GM18520 (cell line): ENCODE measurements at regions not wholly inside any gene's neighbourhood (a gene's known extent, or its start where the extent isn't known, plus 50 kb on each side); places are given as distances from the start of the nearest gene placed in this dataset.
"Not testable (repeated sequence)": the region's sequence is repeated elsewhere in the genome, so short reads cannot be mapped to it uniquely, and the experiment has no call there.

Source experiments
- ATAC-seq: cut with Tn5 transposase; IDR thresholded peaks from one replicate; pipeline ENCODE4 v1.9.1; 2021; ENCODE audit not compliant: unreplicated experiment

DNA sequence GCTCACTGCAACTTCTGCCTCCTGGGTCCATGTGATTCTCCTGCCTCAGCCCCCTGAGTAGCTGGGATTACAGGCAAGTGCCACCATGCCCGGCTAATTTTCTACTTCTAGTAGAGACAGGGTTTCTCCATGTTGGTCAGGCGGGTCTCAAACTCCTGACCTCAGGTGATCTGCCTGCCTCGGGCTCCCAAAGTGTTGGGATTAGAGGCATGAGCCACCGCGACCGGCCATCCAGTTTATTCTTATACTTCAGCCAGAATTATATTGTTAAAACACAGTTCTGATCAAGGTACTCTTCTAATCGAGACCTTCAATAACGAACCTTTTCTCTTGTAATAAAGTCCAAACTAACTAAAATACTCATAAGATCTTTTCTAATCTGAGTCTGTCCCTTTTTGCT is 119.6 kb upstream of the FAR2 start:
- not testable (repeated sequence) for ATAC-seq

DNA sequence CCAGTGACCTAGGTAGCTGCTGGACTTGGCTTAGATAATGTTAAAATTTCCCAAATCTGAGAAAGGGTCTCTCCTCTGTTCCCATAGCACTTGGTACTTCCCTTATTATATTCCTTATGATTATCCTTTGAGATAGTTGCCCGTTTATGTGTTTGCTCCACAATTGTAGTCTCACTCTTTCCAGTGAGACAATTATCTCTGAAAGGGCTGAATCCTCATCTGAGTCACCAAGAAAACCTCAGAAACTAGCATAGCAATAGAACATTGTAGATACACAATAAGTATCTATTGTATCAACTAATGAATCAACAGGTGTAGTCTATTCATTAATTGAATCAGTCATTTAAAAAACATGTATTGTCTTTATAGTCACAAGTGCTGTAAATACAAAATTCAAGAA is 119.1 kb upstream of the FAR2 start:
- no peak for ATAC-seq

DNA sequence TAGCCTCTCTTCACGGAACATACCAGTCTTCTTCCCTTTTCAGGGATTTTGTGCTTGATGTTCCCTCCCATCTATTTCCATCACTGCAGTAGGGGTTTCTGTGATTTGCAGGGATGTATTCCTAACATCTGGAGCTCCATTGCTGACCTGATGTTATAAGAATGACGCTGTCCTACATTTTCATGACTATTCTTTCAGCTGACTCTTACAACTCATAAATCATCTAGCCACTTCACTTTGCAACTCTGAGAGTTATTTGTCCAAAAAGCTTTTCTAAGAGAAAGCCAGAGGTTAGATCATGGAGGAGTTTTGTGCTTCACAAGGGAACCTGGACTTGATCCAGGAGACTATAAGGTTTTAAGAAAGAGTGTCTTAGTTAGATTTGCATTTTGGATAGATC is 116.6 kb upstream of the FAR2 start:
- ATAC-seq: no peak

- ATAC-seq: no peak
These were observed 115.6 kb upstream of the FAR2 start for GRCh38 chr12:29033519-29033918.

DNA sequence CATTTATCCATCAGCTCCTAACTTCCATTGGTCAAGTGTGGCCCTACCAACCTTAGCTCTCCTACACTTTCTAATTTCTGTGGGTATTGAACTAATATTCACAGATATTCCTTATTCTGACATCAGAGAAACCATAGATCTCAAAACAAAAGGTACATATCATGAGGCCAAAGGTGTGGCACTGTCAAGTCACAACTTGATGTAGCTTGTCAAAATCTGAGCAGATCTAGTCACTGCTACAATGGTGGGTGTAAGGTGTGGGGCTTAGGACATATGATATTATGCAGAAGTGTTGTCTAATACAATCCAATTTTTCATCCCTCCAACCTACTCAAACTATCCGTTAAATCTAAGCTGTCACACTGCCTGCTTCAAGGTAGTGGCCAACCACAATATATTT is 114.0 kb upstream of the FAR2 start:
- ATAC-seq: no peak

DNA sequence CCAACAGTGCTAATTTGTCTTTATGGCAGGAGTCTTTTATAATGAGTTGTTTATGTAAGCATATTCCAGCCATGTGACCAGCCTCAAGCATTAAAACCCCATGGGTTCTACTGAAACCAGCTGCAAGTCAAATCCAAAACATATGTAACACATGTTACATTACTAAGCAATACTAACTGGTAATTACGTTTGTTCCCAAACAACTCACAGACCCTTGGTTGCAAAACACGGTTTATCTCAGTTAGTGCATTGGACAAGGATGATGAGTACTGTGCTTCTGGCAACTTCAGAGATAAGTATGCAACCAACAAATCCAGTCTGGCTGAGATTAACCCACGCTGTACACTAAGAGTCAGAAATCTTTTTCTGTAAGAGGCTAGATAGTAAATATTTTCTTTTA is 110.1 kb upstream of the FAR2 start:
- ATAC-seq: no peak

- no peak for ATAC-seq
These were observed 107.5 kb upstream of the FAR2 start for GRCh38 chr12:29041621-29042020.

GRCh38 chr12:29043069-29043468 is 106.0 kb upstream of the FAR2 start:
- no peak for ATAC-seq

DNA sequence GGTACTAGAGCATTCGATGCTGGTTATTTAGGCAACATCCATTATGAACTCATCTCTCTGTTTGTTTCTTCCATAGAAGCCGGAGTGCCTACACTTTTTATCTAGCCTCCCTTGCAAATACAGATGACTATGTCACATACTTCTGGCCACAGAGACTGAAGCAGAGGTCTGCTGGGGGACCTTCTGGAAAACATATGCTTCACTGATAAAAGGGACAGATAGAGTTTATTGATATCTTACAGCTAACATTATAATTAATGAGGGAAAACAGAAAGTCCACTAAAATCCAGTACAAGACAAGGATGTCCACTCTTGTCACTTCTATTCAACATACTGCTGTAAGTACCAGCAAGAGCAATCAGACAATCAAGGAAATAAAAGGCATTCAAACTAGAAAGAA is 104.3 kb upstream of the FAR2 start:
- no peak for ATAC-seq

GRCh38 chr12:29048787-29049186 is 100.3 kb upstream of the FAR2 start:
- ATAC-seq: no peak

DNA sequence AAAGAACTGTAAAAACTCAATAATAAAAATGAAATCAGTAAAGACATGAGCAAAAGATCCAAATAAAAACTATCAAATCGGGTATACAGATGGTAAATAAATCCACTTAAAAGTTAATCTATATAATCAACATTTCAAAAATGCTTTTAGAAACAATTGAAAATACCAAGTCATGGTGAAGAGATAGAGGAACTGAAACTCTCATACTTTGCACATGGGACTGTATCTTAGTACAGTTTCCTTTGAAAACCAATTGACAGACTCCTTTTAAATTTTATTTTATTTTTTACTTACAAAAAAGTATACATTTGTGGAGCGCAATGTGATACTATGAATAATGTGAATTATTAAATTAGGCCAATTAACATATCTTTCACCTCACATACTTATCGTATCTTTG is 98.6 kb upstream of the FAR2 start:
- no peak for ATAC-seq

GRCh38 chr12:29051221-29051620 is 97.9 kb upstream of the FAR2 start:
- no peak for ATAC-seq

DNA sequence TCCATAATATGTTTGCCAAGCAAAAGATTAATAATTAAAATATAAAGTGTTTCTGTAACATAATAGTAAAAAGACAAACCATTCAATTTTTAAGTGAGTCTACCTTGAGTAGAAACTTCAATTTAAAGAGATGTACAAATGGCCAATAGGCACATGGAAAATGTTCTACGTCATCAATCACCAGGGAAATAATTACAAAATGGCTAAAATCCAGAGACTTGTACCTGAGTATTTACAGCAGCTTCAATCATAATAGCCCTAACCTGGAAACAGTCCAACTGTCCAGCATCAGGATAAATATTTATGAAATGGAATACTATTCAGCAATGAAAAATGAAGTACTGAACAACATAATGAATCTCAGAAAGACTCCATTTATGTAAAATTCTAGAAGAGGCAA is 95.5 kb upstream of the FAR2 start:
- no peak for ATAC-seq

- ATAC-seq: no peak
These were observed 94.0 kb upstream of the FAR2 start for GRCh38 chr12:29054858-29055663.

- peak; percentile 67 for ATAC-seq
These were observed 83.0 kb upstream of the FAR2 start for GRCh38 chr12:29066011-29066588.

DNA sequence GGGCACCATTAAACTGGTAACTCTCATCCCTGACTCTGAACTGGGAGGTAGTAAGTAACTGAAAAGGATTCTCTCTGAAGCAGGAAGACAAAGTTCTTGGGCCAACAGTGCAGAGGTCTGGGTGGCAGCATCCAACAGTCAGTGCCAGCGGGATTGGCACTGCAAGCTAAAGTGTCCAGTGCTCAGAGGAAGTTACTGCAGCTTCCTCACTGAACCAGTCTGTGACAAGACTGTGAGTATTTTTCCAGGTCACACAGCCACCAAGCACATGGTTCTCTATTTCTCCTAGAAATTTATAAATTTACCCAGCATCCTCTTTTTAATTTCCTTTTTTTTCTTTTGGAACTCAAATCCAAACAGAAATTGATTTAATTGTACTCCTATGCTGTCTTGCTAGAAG is 81.6 kb upstream of the FAR2 start:
- no peak for ATAC-seq

DNA sequence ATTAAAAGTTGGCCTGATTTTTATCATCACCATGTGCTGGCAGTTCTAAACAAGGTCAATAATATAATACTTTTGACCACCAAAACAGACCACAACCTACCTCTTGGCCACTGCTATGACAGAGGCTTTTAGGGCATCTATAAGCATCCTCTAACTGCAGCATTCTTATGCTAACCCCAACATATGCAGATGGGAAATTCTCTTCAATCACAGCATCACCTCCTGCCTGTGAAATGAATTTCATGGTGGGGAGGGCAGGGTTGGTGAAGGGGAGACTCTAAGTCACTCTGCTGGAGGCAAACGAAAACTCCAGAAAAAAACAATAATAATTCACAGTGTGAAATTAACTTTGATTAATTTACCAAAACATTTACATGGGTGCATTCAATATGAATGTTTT is 78.8 kb upstream of the FAR2 start:
- ATAC-seq: no peak

GRCh38 chr12:29071099-29071498 is 78.0 kb upstream of the FAR2 start:
- ATAC-seq: no peak

DNA sequence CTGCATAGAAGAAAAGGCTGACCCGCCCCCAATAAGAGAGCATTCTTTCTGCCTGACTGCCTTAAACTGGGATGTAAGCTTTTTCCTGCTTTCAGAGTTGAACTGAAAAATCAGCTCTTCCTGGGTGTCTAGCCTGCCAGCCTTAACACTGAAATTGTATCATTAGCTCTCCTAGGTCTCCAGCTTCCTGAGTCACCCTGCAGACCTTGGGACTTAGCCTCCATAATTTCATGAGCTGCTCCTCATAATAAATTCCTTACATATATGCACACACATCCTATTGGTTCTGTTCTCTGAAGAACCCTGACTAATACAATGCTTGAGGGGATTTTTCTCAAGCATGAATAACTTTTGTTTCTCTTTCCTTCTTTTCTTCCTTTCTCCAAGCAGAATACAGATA is 76.4 kb upstream of the FAR2 start:
- no peak for ATAC-seq

DNA sequence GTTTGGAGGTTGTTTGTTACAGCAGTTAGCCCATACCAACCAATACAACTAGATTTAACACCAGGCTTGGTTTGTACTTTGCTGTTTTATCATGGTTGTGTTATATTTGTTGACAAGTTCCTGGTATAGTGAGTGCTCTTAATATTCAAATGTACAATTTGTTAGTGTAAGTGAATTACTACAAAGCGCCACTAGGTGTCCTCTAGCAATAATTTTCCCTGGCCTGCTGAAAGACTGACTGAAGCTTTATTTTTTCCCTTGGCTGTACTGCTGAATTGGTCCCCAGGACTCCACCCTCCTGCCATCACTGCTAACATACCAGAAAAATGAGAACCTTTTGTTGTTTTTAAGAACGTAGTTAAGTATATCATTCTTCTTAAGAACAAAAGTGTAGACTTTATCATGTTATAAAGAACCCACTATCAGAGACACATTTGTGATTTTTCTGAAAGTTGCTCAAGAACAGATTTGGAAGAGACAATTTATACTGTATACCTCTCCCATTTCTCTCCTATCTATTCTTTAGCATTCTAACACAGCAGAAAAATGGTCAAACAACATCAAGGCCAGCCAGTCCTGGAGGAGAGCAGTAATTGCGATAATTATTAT is 75.3 kb upstream of the FAR2 start:
- ATAC-seq: peak; percentile 74

- ATAC-seq: no peak
These were observed 68.0 kb upstream of the FAR2 start for GRCh38 chr12:29081101-29081500.

DNA sequence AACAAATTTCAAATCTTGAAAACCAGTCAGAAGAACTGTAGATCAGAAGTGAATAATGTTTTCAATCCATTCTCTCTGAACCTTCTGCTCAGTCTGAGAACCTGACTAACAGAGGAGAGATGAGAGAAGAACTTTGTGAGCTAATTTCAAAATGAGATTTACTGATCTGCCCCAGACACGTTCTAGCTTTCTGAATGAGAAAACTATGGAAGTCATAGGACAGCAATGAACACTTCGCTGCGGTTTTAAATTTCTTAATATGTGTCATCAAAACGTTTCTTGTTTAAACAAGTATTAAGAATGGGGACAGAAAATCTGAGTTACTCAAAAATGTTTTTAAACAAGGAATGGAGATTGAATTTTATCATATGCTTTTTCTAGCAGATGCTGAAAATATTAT is 66.6 kb upstream of the FAR2 start:
- peak; percentile 54 for ATAC-seq
